ENCODE measurements at regions not wholly inside any gene's neighbourhood (a gene's known extent, or its start where the extent isn't known, plus 50 kb on each side); places are given as distances from the start of the nearest gene placed in this dataset.
"Not testable (repeated sequence)": the region's sequence is repeated elsewhere in the genome, so short reads cannot be mapped to it uniquely, and the experiment has no call there.

DNA sequence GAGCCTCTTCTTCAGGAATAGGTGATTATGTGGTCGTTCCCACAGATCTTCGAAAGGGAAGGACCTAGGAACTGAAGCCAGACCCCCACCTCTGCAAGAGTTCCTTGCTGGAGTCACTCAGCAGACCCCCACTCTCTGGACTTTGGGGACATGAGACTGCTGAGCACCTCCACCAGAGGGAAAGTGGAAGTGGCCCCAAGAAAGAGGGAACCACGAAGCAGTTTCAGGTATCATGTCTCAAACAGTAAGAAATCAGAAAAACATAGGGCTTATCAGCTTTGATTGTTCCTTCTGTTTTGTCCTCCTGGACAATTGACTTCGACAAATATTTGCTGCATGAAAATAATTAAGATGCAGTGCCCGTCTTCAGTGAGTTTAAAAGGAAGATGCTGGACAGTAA, 98.9 kb downstream of the CDRT15L2 start:
- not testable (repeated sequence) for H3K27me3 ChIP-seq (ENCODE audit: control insufficient read depth in 1 of 2, insufficient read depth in 2 of 2, low read length in 2 of 2); H3K36me3 ChIP-seq (ENCODE audit: control insufficient read depth in 2 of 2, insufficient read depth in 2 of 2, low read length in 1 of 2); H3K27ac ChIP-seq (ENCODE audit: low read depth in 2 of 2, low read length in 1 of 2); H3K4me1 ChIP-seq (ENCODE audit: control insufficient read depth in 2 of 2, insufficient read depth in 2 of 2, low read length in 1 of 2); H3K9me3 ChIP-seq (ENCODE audit: control insufficient read depth in 2 of 2, insufficient read depth in 1 of 2, low read depth in 1 of 2, low read length in 1 of 2); H3K4me3 ChIP-seq (ENCODE audit: low read depth in 1 of 2, low read length in 2 of 2)
- 74 to 85% methylated on average over 5 of the region's 5 CpGs for WGBS, 2 donors

DNA sequence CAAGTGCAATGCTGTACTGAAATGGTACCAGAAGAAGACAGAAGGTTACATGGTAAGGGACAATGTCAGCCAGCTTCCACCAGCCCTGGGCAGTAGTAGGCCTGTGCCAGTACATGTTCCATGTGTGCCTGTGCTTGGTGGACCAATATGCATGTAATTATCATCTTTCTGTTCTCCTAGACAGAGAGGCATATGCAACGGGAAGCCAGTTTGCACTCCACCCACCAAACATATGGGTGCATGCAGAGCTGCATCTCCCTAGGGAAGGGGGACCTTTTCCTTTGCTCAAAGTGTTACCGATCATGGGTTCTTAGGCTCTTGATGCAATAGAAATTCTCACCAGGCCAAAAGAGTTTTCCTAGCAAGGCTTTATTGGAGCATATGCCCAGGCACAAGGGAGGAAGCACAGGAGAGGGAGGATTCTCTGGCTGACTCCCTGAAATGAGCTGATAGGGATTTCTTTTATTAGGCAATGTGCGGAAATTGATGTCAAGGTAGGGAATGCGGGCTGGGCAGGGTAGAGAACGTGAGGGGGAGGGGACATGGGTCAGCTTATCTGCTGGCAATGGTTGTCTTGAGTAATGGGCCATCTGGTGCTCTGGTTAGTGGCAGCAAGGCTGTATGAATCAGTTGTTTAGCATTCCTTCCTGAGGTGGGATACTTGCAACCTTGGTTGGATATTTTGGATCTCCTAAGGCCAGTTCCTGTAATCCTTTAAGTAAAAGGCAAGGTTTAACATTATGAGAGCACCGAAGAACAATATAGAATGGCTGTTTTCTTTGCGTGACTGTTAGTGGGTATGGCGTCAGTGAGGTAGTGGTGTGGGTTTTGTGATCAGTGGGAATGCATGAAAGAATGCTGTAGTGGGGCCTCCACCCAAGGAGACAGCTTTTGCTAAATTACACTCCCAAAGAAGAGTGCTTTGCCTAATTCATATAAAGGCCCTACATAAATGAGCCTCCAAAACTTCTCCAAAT, 102.5 kb downstream of the CDRT15L2 start:
- not testable (repeated sequence) for H3K4me3 ChIP-seq (ENCODE audit: low read depth in 1 of 2, low read length in 2 of 2); H3K27ac ChIP-seq (ENCODE audit: low read depth in 2 of 2, low read length in 1 of 2); H3K9me3 ChIP-seq (ENCODE audit: control insufficient read depth in 2 of 2, insufficient read depth in 1 of 2, low read depth in 1 of 2, low read length in 1 of 2); H3K27me3 ChIP-seq (ENCODE audit: control insufficient read depth in 1 of 2, insufficient read depth in 2 of 2, low read length in 2 of 2); H3K36me3 ChIP-seq (ENCODE audit: control insufficient read depth in 2 of 2, insufficient read depth in 2 of 2, low read length in 1 of 2); H3K4me1 ChIP-seq (ENCODE audit: control insufficient read depth in 2 of 2, insufficient read depth in 2 of 2, low read length in 1 of 2)
- 79 to 81% methylated on average over 8 of the region's 8 CpGs for WGBS, 2 donors

DNA sequence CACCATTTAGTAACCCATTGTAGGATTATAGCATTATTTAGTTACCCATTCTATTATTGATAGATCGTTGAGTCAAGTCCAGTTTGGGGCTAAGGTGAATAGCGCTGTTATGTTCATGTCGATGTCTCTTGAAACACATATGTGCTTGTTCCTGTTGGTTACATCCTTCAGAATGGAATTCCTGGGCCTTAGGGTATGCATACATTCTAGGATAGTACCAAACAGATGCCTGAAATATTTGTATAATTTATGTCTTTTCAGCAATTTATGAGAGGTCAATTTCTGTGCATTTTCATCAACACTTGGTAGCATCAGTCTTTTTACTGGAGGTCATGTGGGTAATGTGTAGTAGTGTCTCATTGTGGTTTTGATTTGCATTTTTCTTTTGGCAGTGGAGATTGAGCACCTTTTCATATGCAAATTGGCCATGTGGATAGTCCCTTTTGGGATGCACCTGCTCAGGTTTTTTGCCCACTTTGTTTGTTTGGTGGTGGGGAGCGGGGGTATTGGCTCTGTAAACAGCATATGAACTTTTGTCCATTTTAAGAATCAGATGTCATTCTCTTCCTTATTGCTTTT, 104.2 kb downstream of the CDRT15L2 start:
- not testable (repeated sequence) for H3K4me1 ChIP-seq (ENCODE audit: control insufficient read depth in 2 of 2, insufficient read depth in 2 of 2, low read length in 1 of 2); H3K27me3 ChIP-seq (ENCODE audit: control insufficient read depth in 1 of 2, insufficient read depth in 2 of 2, low read length in 2 of 2); H3K36me3 ChIP-seq (ENCODE audit: control insufficient read depth in 2 of 2, insufficient read depth in 2 of 2, low read length in 1 of 2); H3K27ac ChIP-seq (ENCODE audit: low read depth in 2 of 2, low read length in 1 of 2); H3K4me3 ChIP-seq (ENCODE audit: low read depth in 1 of 2, low read length in 2 of 2); H3K9me3 ChIP-seq (ENCODE audit: control insufficient read depth in 2 of 2, insufficient read depth in 1 of 2, low read depth in 1 of 2, low read length in 1 of 2)
- WGBS, 2 donors: 90 to 93% methylated on average over 3 of the region's 4 CpGs

DNA sequence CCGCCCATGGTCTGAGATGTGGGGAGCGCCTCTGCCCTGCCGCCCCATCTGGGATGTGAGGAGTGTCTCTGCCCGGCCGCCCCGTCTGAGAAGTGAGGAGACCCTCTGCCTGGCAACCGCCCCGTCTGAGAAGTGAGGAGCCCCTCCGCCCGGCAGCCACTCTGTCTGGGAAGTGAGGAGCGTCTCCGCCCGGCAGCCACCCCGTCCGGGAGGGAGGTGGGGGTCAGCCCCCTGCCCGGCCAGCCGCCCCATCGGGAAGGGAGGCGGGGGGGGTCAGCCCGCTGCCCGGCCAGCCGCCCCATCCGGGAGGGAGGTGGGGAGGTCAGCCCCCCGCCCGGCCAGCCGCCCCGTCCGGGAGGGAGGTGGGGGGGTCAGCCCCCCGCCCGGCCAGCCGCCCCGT, 105.5 kb downstream of the CDRT15L2 start:
- H3K9me3 ChIP-seq (ENCODE audit: control insufficient read depth in 2 of 2, insufficient read depth in 1 of 2, low read depth in 1 of 2, low read length in 1 of 2); H3K36me3 ChIP-seq (ENCODE audit: control insufficient read depth in 2 of 2, insufficient read depth in 2 of 2, low read length in 1 of 2); H3K4me3 ChIP-seq (ENCODE audit: low read depth in 1 of 2, low read length in 2 of 2); H3K4me1 ChIP-seq (ENCODE audit: control insufficient read depth in 2 of 2, insufficient read depth in 2 of 2, low read length in 1 of 2); H3K27ac ChIP-seq (ENCODE audit: low read depth in 2 of 2, low read length in 1 of 2); H3K27me3 ChIP-seq (ENCODE audit: control insufficient read depth in 1 of 2, insufficient read depth in 2 of 2, low read length in 2 of 2): not testable (repeated sequence)
- 94 to 95% methylated on average over 11 to 28 of the region's 32 CpGs for WGBS, 2 donors

DNA sequence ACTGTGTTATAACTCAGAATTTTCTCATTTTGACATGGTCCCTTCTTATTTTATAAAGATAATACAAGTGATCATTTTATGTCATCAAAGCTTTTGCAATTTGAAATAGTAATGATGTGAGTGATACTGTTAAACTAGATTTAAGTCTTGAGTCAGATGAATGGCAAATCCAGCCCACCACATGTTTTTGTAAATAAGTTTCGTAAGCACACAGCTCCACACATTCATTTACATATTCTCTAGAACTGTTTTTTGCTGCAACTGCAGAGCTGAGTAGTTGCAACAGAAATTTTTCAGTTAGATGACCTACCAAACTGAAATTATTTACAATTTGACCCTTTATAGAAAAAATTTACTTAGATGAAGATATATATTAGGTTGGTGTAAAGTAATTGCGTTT, 108.1 kb downstream of the CDRT15L2 start:
- H3K9me3 ChIP-seq (ENCODE audit: control insufficient read depth in 2 of 2, insufficient read depth in 1 of 2, low read depth in 1 of 2, low read length in 1 of 2); H3K27ac ChIP-seq (ENCODE audit: low read depth in 2 of 2, low read length in 1 of 2); H3K4me1 ChIP-seq (ENCODE audit: control insufficient read depth in 2 of 2, insufficient read depth in 2 of 2, low read length in 1 of 2); H3K27me3 ChIP-seq (ENCODE audit: control insufficient read depth in 1 of 2, insufficient read depth in 2 of 2, low read length in 2 of 2); H3K36me3 ChIP-seq (ENCODE audit: control insufficient read depth in 2 of 2, insufficient read depth in 2 of 2, low read length in 1 of 2); H3K4me3 ChIP-seq (ENCODE audit: low read depth in 1 of 2, low read length in 2 of 2): not testable (repeated sequence)
- WGBS, 2 donors: no CpG with 5 or more reads among the region's 2 CpGs

DNA sequence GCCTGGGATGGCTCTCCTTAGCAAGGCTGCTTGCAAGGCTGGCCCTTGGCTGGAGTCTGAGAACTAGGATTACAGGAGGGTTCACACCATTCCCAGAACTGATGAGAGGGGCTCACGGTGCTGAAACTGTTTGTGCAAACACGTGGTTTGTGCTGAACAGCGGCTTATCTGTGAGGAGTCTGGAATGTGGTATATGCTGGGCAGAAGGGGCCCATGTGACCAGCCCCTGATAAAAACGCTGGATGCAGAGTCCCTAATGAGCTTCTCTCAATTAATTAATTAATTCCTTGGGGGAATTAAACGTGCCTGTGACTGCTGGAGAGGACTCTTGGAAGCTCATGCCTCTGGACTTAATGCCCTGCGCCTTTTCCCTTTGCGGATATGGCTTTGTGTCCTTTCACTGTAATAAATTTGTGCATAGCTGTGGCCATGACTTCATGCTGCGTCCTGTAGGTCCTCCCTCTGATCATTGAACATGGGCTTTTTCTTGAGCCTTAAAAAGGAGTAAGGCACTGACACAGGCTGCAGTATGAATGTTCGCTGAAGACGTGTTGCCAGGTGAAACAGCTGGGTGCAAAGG, 109.7 kb downstream of the CDRT15L2 start:
- H3K36me3 ChIP-seq (ENCODE audit: control insufficient read depth in 2 of 2, insufficient read depth in 2 of 2, low read length in 1 of 2); H3K4me1 ChIP-seq (ENCODE audit: control insufficient read depth in 2 of 2, insufficient read depth in 2 of 2, low read length in 1 of 2); H3K27me3 ChIP-seq (ENCODE audit: control insufficient read depth in 1 of 2, insufficient read depth in 2 of 2, low read length in 2 of 2); H3K9me3 ChIP-seq (ENCODE audit: control insufficient read depth in 2 of 2, insufficient read depth in 1 of 2, low read depth in 1 of 2, low read length in 1 of 2); H3K4me3 ChIP-seq (ENCODE audit: low read depth in 1 of 2, low read length in 2 of 2); H3K27ac ChIP-seq (ENCODE audit: low read depth in 2 of 2, low read length in 1 of 2): not testable (repeated sequence)
- WGBS, 2 donors: 66% methylated on average over 10 of the region's 10 CpGs

DNA sequence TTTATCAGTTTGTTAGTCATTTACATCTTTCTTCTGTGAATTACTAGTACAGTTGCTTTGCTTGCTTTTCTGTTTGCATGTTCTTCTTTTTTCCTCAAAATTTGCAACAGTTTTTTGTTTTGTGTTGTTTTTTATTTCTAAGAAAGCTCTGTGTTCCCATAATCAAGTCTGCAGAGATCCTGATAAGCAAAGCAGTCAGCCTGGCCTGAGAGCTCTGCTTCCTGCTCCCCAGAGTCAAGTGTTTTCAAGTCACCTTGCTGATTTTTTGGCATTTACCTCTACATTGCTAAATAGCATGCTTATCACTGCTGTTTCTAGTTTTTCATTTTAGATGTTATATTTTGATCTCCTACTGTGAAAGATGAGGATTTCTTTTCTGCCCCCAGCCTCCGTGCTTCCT, 113.2 kb downstream of the CDRT15L2 start:
- H3K9me3 ChIP-seq (ENCODE audit: control insufficient read depth in 2 of 2, insufficient read depth in 1 of 2, low read depth in 1 of 2, low read length in 1 of 2); H3K27ac ChIP-seq (ENCODE audit: low read depth in 2 of 2, low read length in 1 of 2); H3K4me3 ChIP-seq (ENCODE audit: low read depth in 1 of 2, low read length in 2 of 2); H3K4me1 ChIP-seq (ENCODE audit: control insufficient read depth in 2 of 2, insufficient read depth in 2 of 2, low read length in 1 of 2); H3K36me3 ChIP-seq (ENCODE audit: control insufficient read depth in 2 of 2, insufficient read depth in 2 of 2, low read length in 1 of 2); H3K27me3 ChIP-seq (ENCODE audit: control insufficient read depth in 1 of 2, insufficient read depth in 2 of 2, low read length in 2 of 2): not testable (repeated sequence)
- 55 to 59% methylated on average over 1 of the region's 1 CpG for WGBS, 2 donors

DNA sequence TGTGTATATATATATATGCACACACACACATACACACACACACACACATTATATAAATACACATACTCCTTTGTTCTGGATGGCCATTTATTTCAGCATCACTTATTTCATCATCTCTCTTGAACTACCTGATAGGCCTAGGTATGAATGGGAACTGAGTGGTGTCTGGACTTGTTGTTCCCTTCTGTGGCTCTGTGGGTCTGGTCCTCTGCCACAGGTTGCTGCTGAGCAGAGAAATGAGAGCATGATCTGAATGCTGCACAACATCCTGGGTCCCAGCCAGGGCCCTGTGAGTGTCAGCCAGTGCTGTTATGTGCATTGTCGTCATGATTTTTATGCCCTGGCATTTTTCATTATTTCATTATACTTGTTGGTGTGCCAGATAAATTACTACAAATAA, 116.3 kb downstream of the CDRT15L2 start:
- not testable (repeated sequence) for H3K27me3 ChIP-seq (ENCODE audit: control insufficient read depth in 1 of 2, insufficient read depth in 2 of 2, low read length in 2 of 2); H3K4me1 ChIP-seq (ENCODE audit: control insufficient read depth in 2 of 2, insufficient read depth in 2 of 2, low read length in 1 of 2); H3K9me3 ChIP-seq (ENCODE audit: control insufficient read depth in 2 of 2, insufficient read depth in 1 of 2, low read depth in 1 of 2, low read length in 1 of 2); H3K36me3 ChIP-seq (ENCODE audit: control insufficient read depth in 2 of 2, insufficient read depth in 2 of 2, low read length in 1 of 2); H3K4me3 ChIP-seq (ENCODE audit: low read depth in 1 of 2, low read length in 2 of 2); H3K27ac ChIP-seq (ENCODE audit: low read depth in 2 of 2, low read length in 1 of 2)
- 33 to 46% methylated on average over 1 of the region's 1 CpG for WGBS, 2 donors

DNA sequence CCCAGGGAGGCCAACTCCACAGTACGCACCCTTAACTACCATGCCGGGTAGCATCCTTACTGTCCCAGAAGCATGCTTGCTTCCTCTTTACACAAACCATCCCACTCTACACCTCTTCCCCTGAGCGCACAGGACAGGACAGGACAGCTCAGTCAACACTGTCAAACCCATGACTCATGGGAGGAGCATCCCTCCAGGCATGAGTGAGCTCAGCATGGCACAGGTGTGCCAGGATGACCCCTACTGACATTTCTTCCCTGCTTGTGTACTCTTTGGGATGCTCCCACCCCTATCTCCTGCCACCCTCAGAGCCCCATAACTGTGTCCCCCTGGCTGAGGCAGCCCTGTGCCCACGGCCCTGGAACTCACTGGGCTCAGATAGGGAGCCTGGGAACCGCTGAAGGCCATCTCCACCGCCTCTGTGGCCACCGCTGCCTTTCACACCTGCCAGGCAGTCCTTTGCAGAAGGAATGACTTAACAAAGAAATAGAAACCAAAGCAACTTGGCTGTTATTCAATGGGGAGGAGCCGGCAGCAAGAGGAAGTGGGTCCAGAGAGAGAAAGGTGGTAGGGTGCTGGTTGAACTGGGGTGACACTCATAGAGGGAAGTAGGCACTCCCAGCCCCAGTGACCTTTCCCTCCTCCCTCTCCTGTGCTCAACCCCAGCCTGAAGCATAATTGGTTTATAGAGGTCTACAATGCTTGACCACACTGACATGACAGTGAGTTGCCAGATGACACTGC, 119.1 kb downstream of the CDRT15L2 start:
- H3K9me3 ChIP-seq (ENCODE audit: control insufficient read depth in 2 of 2, insufficient read depth in 1 of 2, low read depth in 1 of 2, low read length in 1 of 2); H3K4me3 ChIP-seq (ENCODE audit: low read depth in 1 of 2, low read length in 2 of 2); H3K36me3 ChIP-seq (ENCODE audit: control insufficient read depth in 2 of 2, insufficient read depth in 2 of 2, low read length in 1 of 2); H3K4me1 ChIP-seq (ENCODE audit: control insufficient read depth in 2 of 2, insufficient read depth in 2 of 2, low read length in 1 of 2); H3K27me3 ChIP-seq (ENCODE audit: control insufficient read depth in 1 of 2, insufficient read depth in 2 of 2, low read length in 2 of 2): not testable (repeated sequence)
- peak overlapping the region in 1 of 2 donors; percentile 64 for H3K27ac ChIP-seq (ENCODE audit: low read depth in 2 of 2, low read length in 1 of 2)
- 45 to 48% methylated on average over 2 to 7 of the region's 8 CpGs for WGBS, 2 donors
